T-helper 17 cell (primary cell): ENCODE measurements at regions not wholly inside any gene's neighbourhood (a gene's known extent, or its start where the extent isn't known, plus 50 kb on each side); places are given as distances from the start of the nearest gene placed in this dataset.

Source experiments
- ATAC-seq: fragments of 150-1000 bp; cut with Tn5 transposase; 2 replicates; pipeline ENCODE4 v1.10.0; 2021; ENCODE audit warnings: mild to moderate bottlenecking, moderate library complexity
- DNase-seq, 3 donors: peaks; one replicate each; pipeline versions ENCODE4 v3.0.0 to v3.0.0-alpha.2; 2020 to 2021
- H3K9me3 ChIP-seq: one replicate; pipeline ENCODE4 v1.7.0; 2013; ENCODE audit warnings: low read length, mild to moderate bottlenecking; ENCODE audit not compliant: control insufficient read depth, poor library complexity, severe bottlenecking
- H3K27ac Mint-ChIP-seq: one replicate; pipeline ENCODE4 v1.8.0; 2022; ENCODE audit warnings: mild to moderate bottlenecking, moderate library complexity, mixed read lengths
- H3K27me3 Mint-ChIP-seq: one replicate; pipeline ENCODE4 v1.8.0; 2022; ENCODE audit warnings: mixed read lengths
- H3K36me3 Mint-ChIP-seq: one replicate; pipeline ENCODE4 v1.8.0; 2022; ENCODE audit warnings: low read depth, mixed read lengths
- H3K4me1 Mint-ChIP-seq: one replicate; pipeline ENCODE4 v1.8.0; 2022; ENCODE audit warnings: mild to moderate bottlenecking, mixed read lengths
- H3K4me3 Mint-ChIP-seq: one replicate; pipeline ENCODE4 v1.8.0; 2022; ENCODE audit warnings: mild to moderate bottlenecking, moderate library complexity, mixed read lengths

DNA sequence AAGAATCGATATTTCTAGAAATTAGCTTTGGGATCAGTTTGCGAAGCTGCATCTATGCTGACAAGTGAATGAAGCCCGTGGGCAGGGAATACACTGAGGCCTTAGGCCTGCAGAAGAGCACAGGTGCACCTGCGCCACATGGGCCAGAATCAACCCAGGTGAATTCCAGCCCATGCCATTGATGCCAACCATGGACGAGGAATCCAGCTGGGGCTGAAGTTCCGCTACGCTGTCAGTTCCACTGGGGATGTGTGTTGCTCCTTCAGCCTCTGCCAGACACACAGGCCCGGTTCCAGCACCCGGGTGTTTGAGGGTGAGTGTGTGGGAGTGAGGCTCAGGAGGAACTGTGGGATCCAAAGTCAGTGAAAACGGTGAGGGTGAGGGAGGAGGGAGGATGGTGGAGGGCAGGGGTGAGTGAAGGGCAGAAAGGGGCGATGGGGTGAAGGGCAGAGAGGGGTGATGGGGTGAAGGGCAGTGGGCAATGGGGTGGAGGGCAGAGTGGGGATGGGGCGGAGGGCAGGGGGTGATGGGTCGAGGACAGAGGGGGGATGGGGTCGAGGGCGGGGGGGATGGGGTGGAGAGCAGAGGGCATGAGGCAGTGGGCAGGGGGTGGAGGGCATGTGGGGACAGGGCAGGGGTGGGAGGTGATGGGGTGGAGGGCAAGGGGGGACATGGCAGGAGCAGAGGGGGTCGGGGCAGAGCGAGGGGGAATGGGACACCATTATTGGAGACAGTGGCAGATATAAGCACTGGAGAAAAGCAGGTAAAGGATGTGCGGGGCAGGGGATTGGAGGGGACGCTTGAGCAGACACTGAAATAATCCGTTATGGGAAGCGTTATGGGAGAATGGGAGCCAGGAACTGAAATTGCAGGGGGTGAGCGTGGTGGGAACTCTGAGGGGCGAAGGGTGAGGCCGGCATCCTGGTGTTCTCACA lies 931.6 kb downstream of the BRD1 start:
- DNase-seq (no peak), ATAC-seq (no peak)
- H3K9me3 ChIP-seq = no peaks in the 10 kb centered on the region
- no peaks in the 10 kb centered on the region for H3K36me3 Mint-ChIP-seq
- H3K27me3 Mint-ChIP-seq = peaks cover 11% of the 10 kb centered on the region
- no peak overlapping the region for H3K27ac Mint-ChIP-seq
- no peak overlapping the region for H3K4me3 Mint-ChIP-seq
- H3K4me1 Mint-ChIP-seq = no peaks in the 10 kb centered on the region

- DNase-seq (no peak), ATAC-seq (no peak)
- H3K9me3 ChIP-seq = no peaks in the 10 kb centered on the region
- Mint-ChIP-seq H3K4me3 (no peak overlapping the region), H3K27ac (no peak overlapping the region), H3K36me3 (no peaks in the 10 kb centered on the region), H3K27me3 (peaks cover 13% of the 10 kb centered on the region), H3K4me1 (no peaks in the 10 kb centered on the region)
Observed at GRCh38 chr22:48895336-48895735, 932.3 kb downstream of the BRD1 start.

DNA sequence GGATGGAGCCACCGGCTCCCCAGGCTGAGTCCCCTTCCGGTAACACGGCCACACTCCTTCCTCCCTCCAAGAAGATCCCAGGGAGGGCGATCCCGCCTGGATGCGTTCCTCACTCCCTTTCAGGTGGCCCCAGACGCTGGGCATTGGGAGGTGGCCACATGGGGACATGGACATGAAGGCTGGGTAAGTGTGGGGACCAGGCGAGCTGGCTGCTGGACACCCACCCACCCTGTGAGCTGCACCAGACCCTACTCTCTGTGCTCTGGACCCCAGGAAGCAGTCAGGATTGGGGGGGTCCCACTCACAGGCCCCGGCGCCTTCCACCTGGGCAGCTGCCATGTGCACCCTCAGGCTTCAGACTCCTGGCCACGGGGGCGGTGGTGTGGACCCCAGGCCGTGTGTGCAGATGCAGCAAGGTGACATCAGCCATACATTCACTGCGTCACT lies 932.8 kb downstream of the BRD1 start:
- no peaks in the 10 kb centered on the region for H3K36me3 Mint-ChIP-seq
- ATAC-seq (no peak), DNase-seq (no peak)
- no peaks in the 10 kb centered on the region for H3K9me3 ChIP-seq
- H3K27ac Mint-ChIP-seq = no peak overlapping the region
- no peaks in the 10 kb centered on the region for H3K4me1 Mint-ChIP-seq
- peaks cover 16% of the 10 kb centered on the region for H3K27me3 Mint-ChIP-seq
- H3K4me3 Mint-ChIP-seq = no peak overlapping the region

DNA sequence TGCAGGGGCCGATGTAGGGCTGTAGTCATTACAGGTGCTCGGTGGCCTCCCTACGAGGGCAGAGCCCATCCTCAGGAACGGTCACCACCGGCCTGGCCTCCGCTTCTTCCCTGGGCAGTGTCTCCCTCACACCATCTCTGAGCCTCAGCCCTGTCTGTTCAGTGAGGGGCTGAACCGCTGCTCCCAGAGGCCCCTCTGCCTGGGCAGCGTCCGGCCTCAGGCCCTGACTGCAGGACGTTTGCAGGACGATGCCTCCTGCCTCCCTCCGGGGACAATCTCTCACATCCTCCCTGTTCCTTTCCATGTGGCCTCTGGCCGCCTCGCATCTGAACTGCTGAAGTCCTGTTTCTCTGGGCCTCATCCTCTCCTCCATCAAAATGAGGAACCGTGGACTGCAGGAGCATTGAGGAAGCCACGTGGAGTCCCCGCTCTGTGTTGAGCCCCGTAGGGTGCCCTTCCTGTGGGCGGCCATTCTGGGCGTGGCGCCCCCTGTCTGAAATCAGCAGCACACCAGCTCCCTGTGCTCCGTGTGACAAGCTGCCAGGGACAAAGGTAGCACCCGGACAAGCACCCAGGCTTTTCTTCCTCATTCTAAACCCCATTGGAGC lies 933.5 kb downstream of the BRD1 start:
- H3K27ac Mint-ChIP-seq = no peak overlapping the region
- no peak for ATAC-seq

DNA sequence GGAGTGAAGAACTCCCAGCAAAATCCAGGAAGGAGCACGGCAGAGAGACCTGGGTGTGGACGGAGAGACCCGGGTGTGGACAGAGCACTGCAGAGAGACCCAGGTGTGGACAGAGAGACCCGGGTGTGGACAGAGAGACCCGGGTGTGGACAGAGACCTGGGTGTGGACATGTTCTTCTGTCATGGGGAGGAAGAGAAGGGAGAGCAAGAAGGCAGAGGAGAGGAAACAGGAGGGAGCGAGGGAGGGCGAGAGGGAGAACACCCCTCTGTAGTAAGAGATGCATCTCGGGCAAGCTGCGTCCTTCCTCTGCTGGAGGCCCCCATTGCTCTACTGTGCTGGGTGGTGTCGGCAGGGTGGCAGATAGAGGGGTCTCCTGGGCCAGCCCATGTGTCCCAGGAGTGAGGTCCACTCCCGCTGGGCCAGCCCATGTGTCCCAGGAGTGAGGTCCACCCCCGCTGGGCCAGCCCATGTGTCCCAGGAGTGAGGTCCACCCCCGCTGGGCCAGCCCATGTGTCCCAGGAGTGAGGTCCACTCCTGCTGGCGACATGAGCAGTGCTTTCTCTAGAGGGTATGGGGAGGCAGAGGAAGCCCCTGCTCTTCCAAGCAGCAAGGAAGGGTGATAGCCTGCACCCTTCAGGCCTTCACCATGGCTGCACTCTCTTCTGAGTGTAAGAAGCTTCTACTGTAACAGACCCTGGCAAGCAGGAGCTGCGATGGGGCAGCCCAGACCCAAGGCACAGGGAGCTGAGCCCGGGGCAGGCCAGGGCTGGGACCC lies 934.2 kb downstream of the BRD1 start:
- no peaks in the 10 kb centered on the region for H3K4me1 Mint-ChIP-seq
- H3K36me3 Mint-ChIP-seq = no peaks in the 10 kb centered on the region
- ATAC-seq (no peak), DNase-seq (no peak)
- no peak overlapping the region for H3K4me3 Mint-ChIP-seq
- H3K9me3 ChIP-seq = no peaks in the 10 kb centered on the region
- H3K27ac Mint-ChIP-seq = no peak overlapping the region
- peaks cover 16% of the 10 kb centered on the region for H3K27me3 Mint-ChIP-seq

More for the DNA sequence above, 933.5 kb downstream of the BRD1 start:
- H3K4me3 Mint-ChIP-seq = no peak overlapping the region
- H3K4me1 Mint-ChIP-seq = no peaks in the 10 kb centered on the region
- H3K9me3 ChIP-seq = no peaks in the 10 kb centered on the region
- peaks cover 16% of the 10 kb centered on the region for H3K27me3 Mint-ChIP-seq
- H3K36me3 Mint-ChIP-seq = no peaks in the 10 kb centered on the region
- DNase-seq = no peak

DNA sequence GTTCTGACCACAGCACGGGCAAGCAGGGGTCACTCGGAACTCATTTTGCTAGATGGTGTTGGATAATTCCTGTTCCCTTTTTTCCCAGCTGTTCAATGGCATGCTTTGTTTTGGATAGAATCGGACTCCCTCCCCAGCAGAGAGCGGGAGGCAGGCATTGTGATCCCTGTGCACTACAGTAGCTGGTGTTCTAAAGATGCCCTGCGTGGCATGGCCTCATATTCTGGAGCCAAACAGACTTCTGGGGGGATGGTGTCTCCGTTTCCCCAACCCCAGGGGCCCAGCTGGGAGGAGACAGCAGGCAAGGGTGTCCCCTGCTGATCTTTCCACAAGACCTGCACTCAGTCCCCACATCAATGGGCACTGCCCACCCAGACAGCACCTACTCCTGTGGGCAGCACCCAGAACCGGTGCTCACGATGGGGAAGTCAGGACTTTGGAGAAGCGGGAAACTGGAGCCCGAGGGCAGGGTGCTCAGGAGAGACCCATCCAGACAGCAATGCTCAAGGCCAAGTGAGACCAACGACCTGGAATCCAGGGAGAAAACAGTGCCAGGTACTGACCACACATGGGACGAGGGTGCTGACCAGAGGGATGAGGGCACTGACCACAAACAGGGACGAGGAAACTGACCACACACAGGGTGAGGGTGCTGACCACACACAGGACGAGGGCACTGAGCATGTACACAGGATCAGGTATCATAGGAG lies 934.9 kb downstream of the BRD1 start:
- no peak for DNase-seq
- no peaks in the 10 kb centered on the region for H3K9me3 ChIP-seq

DNA sequence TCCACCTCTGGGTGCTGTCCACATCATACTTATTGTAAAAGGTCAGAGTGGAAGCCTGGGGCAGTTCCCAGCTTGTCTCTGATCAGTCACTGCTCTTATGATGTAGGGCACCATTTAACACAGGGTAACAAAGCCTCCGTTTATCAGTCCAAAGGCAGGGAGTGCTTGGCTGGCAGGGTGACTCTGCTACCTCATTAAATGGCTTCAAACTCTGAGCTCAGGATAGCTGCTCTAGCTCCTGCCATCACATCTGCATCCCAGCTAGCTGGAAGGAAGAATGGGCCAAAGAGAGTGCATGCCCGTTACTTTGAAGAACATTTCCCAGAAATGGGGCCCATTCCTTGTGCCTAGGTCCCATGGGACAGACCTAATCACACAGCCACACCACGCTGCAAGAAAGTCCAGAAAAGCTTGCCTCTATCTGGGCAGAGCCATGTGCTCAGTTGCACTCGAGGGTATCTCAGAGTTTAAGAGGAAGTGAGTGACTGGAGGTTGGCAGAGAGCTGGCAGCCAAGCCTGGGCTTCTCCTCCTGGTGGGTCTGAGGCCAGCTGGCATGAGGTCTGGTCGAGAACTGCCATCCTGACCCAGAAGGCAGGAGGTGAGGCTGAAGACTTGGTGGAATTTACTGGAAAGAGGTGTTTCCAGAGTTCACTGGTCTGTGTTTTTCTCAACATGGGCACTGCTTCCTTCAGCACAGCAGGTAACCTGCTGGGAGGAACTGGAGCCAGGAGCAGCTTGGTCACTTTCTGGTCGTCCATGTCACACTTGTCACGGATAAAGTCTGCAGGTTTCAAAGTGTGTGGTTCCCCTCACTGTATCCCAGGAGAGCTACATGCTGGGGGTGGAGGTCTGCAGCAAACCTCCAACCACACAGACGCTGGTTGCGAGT lies 935.7 kb downstream of the BRD1 start:
- H3K36me3 Mint-ChIP-seq = no peaks in the 10 kb centered on the region
- ATAC-seq (no peak), DNase-seq (no peak)
- no peaks in the 10 kb centered on the region for H3K4me1 Mint-ChIP-seq
- peaks cover 16% of the 10 kb centered on the region for H3K27me3 Mint-ChIP-seq
- H3K9me3 ChIP-seq = no peaks in the 10 kb centered on the region
- no peak overlapping the region for H3K27ac Mint-ChIP-seq
- no peak overlapping the region for H3K4me3 Mint-ChIP-seq

More for the DNA sequence above, 934.9 kb downstream of the BRD1 start:
- peaks cover 16% of the 10 kb centered on the region for H3K27me3 Mint-ChIP-seq
- H3K36me3 Mint-ChIP-seq = no peaks in the 10 kb centered on the region
- H3K4me3 Mint-ChIP-seq = no peak overlapping the region
- no peak for ATAC-seq
- H3K4me1 Mint-ChIP-seq = no peaks in the 10 kb centered on the region
- H3K27ac Mint-ChIP-seq = no peak overlapping the region

DNA sequence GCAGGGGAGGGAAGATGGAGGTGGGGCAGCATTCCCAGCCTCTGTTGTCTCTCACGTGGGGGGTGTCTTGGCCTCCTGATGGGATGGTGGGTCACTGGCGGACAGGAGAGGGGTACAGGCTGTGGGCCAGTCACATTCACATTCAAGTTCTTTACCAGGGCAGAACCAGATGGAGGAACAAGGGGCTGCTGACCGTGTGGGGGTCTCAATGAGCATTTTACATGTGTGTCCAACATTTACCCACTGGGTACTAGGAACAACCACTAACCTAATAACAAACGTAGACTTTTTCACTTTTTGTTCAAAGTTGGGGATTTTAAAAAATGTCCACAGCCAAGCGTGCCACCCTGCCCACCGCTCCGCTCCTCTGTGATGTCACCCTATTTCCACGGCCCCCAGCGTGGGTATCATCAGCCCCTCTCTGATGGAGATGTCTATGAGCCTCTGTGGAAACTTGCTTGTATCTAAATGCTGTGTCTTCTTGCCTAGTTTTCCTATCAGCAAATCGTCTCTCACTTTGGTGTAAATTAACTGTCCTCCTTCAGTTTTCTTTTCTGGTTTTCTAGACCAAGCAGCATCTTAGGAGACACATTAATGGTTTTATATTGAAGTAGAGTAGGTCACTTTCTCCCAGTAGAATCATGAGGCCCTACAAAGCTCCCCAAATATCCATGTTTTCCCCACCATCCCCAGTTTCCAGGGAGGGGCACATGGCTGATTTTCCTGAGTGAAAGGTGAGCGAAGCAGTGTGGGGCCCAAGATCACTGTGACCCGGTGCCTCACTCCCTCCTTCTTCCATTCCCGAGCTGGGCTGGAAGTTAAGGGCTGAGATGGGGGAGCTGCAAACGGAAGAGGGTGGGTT lies 936.7 kb downstream of the BRD1 start:
- DNase-seq (no peak), ATAC-seq (no peak)
- Mint-ChIP-seq H3K4me1 (no peaks in the 10 kb centered on the region), H3K27me3 (peaks cover 16% of the 10 kb centered on the region), H3K4me3 (no peak overlapping the region), H3K36me3 (no peaks in the 10 kb centered on the region), H3K27ac (no peak overlapping the region)
- H3K9me3 ChIP-seq = no peaks in the 10 kb centered on the region

- ATAC-seq = no peak
- Mint-ChIP-seq H3K27ac (no peak overlapping the region), H3K4me1 (no peaks in the 10 kb centered on the region), H3K4me3 (no peak overlapping the region), H3K27me3 (peaks cover 16% of the 10 kb centered on the region), H3K36me3 (no peaks in the 10 kb centered on the region)
- no peak for DNase-seq
- H3K9me3 ChIP-seq = no peaks in the 10 kb centered on the region
Observed at GRCh38 chr22:48889887-48890692, 937.6 kb downstream of the BRD1 start.

DNA sequence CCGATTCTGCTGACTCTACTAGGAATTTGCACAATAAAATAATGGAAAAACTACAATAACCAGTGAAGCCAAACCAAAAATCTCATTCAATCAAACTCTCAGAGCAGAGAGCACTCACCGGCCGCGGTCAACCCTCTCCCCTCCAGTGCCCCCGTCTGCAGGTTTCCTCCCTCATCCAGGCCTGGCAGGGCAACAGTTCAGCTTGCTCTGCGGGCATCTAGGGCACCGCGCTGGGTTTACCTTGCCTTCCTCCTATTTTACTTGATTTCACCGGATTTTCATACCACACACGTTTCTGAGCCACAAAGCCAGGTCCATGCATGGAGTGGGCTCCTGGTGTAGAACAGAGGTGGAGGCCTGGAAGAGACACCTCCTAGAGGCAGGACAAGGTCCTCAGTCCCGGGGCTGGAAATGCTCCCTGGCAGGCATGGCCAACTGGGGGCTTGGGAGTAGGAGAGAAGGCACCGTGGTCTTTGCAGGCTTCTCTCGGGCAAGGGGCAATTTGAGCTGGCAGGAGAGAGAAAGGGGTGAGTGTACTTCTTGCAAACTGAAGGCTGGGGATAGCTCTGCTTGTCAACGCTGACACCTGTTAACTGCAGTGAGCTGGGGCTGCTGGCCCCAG lies 938.4 kb downstream of the BRD1 start:
- Mint-ChIP-seq H3K27me3 (peaks cover 16% of the 10 kb centered on the region), H3K36me3 (no peaks in the 10 kb centered on the region), H3K27ac (no peak overlapping the region), H3K4me1 (no peaks in the 10 kb centered on the region), H3K4me3 (no peak overlapping the region)
- DNase-seq = no peak
- ATAC-seq = no peak
- no peaks in the 10 kb centered on the region for H3K9me3 ChIP-seq
